Activated CD4-positive, alpha-beta T cell treated with anti-CD3 and anti-CD28 coated beads, Interleukin-2, Interleukin-4, amounts not matched to agents 100 ng/mL and 50 ng/mL, durations not matched to agents 16 hours and 8 hours (primary cell): ENCODE measurements at regions not wholly inside any gene's neighbourhood (a gene's known extent, or its start where the extent isn't known, plus 50 kb on each side); places are given as distances from the start of the nearest gene placed in this dataset.

ENCODE experiments used
- DNase-seq: peaks from one replicate; pipeline ENCODE4 v3.0.0-alpha.2; 2020; ENCODE audit warnings: low spot score

DNA sequence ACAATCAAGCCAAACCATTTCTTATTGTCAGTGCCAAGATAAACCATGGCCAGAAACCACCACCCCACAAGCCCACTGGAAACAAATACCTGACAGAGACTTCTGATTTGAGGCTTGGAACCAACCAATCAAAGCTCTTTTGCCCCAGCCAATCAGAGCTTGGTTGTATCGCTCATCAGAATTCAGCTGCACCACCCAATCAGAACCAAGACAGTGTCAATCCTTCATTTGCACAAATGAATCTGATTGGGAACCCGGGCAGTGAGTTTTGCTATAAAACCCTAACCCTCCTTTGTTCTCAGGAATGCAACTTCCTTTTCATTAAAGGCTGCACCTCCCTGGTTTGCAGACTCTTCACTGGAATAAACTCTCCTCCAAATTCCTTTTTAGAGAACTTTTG lies 87.4 kb downstream of the ELAPOR2 start:
- no peak for DNase-seq

DNA sequence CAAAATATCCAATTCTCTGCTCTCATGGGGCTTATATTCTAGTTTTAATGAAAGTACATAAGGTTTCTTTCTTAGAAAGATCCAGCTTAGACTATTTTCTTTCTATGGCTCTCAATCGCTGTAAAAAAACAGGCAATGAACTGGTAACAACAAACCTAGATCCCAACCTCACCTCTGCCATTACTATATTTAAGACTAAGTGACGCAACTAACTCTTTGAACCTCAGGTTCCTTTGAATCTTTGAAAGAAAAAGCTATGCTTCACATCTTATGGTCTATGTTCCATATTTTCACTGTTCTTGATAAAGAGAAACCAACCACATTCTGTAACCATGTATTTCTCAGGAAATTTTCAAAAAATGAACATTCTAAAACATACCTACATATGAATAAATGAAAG lies 88.5 kb downstream of the ELAPOR2 start:
- DNase-seq, result no peak

- no peak for DNase-seq
Measured at GRCh38 chr7:86970547-86970946, 88.9 kb downstream of the ELAPOR2 start.

GRCh38 chr7:86969865-86970264 lies 89.6 kb downstream of the ELAPOR2 start:
- DNase-seq, result no peak

DNA sequence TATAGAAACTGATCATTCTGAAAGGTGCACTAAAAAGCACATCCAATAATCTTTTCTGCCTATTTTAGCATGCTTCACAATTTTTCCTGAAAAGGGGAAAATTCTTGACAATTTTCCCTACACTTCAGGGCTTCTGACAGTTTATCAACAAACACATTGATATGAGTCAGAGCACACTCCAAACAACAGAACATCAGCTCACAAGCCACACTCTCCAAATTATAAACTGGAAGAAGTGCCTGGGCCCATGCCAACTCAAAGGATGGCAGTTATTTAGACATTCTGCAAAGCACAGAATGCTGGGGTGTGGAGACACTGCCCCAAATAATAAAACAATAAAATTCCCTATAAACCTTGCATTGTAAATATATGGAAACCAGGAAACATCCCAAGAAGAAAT lies 90.8 kb downstream of the ELAPOR2 start:
- DNase-seq, result no peak

- no peak for DNase-seq
Measured at GRCh38 chr7:86966916-86967315, 92.5 kb downstream of the ELAPOR2 start.

DNA sequence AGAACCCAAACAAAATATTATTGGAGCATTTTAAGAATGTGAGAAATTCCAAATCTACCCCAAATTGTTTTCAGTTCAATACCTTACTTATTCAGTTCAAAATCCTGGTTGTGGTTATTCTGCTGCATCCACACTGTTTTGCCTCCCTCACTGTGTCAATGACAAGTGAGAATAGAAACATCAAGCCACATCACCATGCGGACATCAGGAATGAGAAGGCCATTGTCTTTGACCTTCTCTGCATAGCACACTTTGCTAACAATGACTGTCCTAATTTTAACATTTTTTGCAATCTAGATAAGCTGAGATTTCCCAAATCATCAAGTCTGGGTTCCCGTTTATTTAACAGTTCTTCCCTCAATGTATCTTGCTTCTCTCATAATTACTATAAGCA lies 93.7 kb downstream of the ELAPOR2 start:
- no peak for DNase-seq

DNA sequence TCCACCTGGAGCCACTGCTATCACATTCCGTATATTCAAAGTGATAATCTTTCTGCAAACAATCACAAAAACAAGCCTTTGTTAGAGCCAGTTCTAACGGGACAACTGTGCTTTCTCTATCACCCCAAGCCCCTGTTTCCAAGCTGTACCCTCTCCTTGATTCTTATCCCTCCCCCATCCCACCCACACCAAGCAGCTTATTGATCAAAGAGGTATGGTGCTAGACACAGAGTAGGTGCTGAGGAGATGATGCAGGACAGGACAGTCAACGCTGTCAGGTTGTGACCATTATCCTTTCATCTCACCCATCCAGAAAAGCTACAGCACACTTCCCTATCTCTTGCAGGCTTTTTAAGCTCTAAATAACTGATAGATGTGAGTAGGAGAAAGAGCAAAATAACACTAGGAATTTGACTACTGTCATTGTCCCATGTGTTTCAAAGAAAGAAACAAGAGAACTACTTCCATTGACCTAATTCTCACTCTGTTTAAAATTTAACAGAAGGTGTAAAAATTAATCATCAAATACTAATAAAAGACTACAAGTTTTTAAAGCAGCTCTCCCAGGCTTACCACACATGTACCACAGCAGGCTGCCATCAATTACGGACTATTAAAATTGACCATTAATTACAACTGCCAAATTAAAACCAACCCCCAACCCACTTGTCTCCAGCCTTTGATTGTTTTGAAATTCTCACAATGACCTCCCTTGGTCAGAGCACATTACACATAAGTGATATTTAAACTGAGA lies 94.3 kb downstream of the ELAPOR2 start:
- DNase-seq, result no peak

- DNase-seq, result no peak
Measured at GRCh38 chr7:86963599-86964230, 95.7 kb downstream of the ELAPOR2 start.

GRCh38 chr7:86962623-86963022 lies 96.8 kb downstream of the ELAPOR2 start:
- no peak for DNase-seq

DNA sequence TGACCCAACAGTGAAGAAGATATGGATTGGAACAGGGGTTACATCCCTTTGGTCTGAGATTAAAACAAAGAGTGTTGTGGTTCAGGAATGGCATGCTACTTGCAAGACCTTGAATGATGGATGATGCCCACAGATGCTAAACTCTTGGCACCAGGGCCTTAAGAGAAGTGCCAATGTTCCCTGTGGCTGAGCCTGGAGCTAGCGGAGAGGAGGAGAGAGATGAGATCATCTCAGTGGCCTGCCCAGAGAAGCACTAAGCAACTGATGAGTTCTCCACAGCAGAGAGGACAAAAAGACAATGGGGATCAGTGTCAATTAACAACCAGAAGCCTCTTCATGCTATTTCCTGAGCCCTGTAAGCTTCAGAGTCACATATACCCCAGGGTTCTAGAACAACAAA lies 97.8 kb downstream of the ELAPOR2 start:
- no peak for DNase-seq

- DNase-seq, result no peak
Measured at GRCh38 chr7:86958380-86958779, 101.1 kb downstream of the ELAPOR2 start.

DNA sequence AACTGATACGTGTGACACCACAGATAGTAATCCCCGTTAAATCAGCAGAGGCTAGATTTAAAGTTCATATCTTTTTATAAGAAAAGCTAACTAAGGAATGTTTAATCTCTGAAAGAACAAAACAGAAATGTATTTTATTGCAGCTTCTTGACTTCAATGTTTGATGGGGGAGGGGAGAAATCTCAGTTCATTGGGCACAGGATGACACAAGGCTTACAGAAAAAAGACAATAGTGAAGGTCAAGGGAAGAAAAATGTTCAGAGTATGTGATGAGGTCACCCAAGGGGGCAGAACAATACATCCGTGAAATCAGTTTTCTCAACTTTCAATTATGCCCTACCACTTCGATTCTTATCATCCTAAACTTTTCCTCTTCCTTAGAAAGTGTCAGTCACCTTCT lies 102.9 kb downstream of the ELAPOR2 start:
- no peak for DNase-seq

DNA sequence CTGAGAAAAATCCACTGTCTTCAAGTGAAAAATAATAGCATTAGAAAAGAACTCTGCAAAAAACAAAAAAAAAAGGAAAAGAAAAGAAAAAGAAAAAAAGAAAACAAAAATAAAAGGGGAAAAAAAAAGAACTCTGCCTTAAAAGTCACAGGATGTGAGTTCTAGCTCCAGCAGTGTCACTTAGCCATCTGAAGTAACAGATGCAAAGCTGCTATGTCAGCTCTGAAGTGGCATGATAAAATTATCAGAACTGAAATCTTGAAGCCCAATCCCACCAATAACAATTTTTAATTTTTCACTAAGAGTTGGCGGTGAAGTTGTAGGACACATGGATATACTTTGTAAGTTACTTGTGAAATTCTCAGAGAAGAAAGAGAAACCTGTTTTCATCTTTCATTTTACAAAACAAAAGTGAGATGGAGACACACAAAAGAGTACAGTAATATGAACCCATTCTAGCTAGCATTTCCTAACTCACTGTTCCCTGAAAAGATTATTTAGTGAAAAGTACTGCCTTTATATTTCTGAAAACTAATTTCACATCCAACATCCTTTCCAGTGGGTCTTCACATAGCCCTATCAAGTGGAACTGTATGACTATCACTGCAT lies 103.5 kb downstream of the ELAPOR2 start:
- no peak for DNase-seq

DNA sequence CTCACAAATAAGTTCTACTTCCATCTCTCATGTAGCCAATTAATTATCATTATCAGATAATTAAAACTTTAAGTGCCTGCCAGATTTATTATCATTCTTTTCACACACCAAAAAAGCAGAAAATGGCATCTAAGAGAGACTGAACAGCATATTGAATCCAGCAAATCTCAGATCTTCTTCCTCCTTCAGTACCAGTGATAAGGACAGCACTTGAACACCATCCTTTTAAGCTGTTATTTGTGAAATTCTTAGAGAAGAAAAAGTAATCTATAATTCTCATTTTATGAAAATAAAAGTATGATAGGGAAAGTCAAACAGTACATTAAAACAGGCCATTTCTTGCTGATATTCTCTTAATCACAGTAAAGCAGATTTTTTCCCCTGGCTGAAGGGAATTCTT lies 104.5 kb downstream of the ELAPOR2 start:
- DNase-seq, result no peak

- no peak for DNase-seq
Measured at GRCh38 chr7:86953653-86954336, 105.7 kb downstream of the ELAPOR2 start.

- no peak for DNase-seq
Measured at GRCh38 chr7:86953219-86953618, 106.2 kb downstream of the ELAPOR2 start.

DNA sequence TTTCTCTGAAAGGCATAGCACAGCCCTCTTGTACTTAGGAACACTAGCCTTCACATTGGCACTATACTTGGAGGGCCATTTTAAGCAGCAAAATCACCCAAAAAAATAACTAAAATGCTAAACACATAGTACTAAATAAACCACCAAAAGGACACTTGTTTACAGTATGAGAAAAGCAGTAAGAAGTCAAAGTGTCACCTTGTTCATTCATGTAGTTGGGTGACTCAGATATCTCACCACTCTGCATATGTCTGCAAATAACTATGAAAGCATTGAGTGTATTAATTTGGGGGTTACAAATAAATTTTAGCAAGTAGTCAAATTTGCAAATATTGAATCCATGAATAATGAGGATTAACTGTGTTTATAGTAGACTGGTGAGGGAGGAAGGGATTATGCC lies 107.6 kb downstream of the ELAPOR2 start:
- no peak for DNase-seq

GRCh38 chr7:86950944-86951343 lies 108.5 kb downstream of the ELAPOR2 start:
- no peak for DNase-seq

GRCh38 chr7:86950360-86950759 lies 109.1 kb downstream of the ELAPOR2 start:
- no peak for DNase-seq

DNA sequence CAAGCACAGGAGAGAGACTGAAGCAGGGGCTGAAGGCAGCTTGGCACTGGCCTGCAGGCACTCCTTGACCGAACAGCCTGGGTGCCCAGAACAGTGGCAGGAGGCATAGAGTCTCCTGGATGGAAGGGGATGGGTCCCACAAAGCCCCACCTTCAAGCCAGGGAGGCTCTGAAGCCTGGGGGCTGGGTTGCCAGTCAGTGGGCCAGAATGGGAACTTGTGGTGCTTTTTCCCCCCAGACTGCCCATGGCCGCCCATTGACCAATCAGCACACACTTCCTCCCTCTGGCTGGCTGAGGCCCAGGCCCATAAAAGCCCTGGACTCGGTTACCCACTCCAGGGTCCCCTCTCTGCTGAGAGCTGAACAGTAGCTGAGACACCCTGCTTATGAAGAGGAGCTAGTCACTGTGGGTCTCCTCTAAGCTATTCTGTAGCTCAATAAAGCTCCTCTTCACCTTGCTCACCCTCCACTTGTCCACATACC lies 109.6 kb downstream of the ELAPOR2 start:
- DNase-seq, result no peak

GRCh38 chr7:86949052-86949778 lies 110.2 kb downstream of the ELAPOR2 start:
- no peak for DNase-seq
